ENCODE measurements at regions not wholly inside any gene's neighbourhood (a gene's known extent, or its start where the extent isn't known, plus 50 kb on each side); places are given as distances from the start of the nearest gene placed in this dataset.
"Not testable (repeated sequence)": the region's sequence is repeated elsewhere in the genome, so short reads cannot be mapped to it uniquely, and the experiment has no call there.

DNA sequence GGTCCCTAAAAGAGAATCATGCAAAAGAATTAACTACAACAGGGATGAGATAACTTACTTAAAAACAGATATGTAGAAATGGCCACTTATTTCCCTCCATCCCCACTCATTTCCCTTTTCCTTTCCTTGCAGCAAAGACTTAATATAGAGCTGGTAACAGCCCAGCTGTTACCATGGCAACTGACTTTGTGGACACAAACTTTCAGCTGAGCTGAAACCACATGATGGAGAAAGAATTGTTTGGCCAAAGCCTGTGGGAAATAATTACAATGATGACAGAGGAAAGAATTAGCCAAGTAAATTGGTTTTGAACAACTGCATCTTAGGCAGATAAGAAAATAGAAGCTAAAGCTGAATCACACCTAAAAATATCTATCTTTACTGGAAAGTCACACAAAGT is 364.9 kb downstream of the GALC start:
- DNase-seq = no peak

DNA sequence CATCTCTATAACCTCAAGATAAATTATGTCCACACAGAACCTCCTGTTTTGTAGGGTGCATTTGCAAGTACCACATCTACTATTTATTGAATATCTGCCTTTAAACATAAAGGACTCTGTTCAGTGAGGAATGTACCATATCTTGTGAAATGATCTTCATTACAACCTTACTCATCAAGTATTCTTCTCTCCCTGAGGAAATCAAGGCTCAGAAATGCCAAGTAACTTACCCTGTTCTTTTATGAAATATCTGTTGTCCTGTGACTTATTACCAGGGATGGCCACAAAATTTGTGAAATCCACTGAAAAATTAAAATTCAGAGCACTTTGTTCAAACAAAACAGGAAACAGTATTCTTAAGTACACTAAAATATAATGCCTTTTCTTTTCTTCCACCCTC is 366.7 kb downstream of the GALC start:
- no peak for DNase-seq

DNA sequence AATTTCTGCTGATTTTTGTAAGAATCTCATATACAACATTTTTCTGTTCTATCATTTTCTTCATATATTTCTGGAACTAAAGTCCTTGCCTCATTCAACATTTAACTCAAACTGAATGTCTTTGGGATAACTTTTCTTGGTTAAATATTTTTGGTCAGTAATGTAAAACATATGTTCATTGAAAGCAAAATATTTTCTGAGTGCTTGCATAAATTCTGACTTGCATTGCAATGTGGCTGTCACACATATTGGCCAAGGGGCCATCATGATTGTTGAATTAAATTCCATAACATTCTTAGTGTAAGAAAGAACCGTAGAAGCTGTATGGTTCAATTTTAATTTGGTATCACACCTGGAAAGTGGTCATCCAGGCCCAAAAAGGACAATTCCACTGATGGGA is 369.4 kb downstream of the GALC start:
- no peak for DNase-seq

DNA sequence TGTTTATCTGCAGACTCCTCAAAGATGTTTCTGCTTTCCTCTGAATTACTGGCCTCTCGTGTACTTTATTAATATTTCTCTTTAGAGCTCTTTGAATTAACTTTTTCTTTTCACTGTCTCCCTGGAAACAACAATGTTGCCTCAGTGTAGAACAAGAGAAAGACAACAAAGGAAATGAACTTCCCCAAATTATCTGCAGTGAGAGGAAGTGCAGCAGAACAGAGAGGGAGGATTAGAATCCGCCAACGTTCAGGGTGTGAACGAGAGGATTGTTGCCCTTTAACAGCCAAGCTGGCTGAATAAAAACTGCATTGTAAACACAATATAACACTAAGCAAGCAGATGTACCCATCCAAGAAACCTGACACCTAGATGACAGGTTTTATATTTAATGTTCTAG is 375.9 kb downstream of the GALC start:
- no peak for DNase-seq

DNA sequence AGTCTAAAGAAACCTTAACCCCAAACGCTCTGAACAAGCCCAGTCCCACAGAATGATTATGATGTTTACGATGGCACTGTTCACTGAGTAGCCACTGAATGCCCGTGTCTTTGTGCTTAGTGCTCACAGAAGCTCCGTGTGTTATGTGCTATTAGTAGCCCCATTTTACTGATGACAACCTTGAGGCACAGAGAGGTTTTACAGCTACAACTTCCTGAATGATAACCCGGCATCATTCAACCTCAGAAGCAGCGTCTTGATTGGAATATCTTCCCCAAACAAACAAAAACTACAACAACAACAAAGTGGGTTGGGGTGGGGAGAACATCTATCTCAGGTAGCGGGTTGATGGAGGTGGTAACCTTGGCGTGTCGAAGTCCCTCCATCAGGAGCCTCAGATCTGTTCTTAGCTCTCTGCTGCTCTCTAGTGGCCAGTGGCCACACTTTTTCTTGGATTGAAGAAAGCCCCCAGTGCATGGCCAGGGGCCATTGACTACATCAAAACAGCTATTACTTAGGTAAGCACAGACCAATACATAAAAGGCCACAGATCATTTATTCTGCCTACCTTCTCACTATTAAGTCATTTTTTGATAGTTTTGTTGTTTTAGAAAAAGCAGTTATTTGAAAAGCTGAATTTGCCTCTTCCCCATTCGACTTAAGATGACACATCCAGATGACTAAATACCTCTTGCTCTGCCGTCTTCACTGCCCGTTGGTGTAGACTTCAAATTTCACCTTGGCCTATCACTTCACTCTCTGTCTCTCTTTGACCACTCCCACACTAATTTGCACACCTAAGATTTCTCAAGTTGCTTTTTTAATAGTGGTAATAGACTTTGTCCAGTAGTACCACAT is 376.9 kb downstream of the GALC start:
- peak; percentile 13 for DNase-seq

DNA sequence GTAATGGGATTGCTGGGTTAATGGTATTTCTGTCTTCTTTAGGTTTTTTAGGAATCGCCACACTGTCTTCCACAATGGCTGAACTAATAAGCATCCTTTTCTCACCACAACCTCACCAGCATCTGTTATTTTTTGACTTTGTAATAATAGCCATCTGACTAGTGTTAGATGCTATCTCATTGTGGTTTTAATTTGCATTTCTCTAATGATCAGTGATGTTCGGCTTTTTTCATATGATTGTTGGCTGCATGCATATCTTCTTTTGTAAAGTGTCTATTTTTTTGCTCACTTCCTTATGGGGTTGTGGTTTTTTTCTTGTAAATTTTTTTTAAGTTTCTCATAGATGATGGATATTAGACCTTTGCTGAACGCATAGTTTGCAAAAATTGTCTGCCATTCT is 377.9 kb downstream of the GALC start:
- no peak for DNase-seq

DNA sequence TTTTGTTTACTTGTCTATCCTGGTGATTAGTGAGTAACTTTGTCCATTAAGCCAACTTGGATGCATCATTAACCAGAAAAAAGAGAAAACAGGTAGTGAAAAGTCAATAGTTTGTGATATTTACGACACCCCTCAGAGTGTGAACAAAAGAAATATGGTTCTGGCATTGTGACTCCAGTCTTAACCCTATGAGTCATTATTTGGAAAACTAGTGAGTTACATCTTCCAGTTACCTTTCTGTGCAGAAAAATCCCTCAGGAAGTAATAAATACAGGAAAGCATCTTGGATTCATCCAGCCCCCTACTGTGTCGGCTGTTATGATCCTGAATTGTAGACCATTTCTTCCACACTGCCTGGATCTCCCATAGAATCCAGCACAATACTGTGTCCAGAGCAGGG is 379.1 kb downstream of the GALC start:
- no peak for DNase-seq

DNA sequence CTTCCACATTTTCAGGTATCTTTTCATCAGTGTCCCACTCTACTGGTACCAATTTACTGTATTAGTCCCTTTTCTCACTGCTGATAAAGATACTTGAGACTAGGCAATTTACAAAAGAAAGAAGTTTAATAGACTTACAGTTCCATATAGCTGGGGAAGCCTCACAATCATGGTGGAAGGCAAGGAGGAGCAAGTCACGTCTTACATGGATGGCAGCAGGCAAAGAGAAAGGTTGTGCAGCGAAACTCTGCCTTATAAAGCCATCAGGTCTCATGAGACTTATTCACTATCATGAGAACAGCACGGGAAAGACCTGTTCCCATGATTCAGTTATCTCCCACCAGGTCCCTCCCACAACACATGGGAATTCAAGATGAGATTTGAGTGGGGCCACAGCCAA is 385.9 kb downstream of the GALC start:
- DNase-seq = not testable (repeated sequence)

DNA sequence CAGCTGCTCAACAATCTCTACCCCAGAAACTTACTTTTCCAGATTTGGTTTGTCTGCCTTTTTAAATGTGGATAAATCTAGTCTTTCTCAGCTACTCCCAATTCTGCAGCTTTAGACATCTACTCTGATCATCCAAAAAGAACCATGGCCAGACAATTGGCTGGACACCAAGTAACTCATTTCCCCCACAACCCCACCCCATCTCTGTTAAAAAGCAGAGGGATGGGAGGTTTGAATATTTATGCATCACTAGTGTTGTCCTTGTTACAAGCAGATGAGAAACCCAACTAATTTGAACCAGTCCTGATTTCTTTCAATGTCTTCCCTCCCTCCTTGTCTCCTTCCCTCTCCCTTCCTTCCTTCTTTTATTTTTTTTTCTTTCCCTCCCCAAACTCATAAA is 391.9 kb downstream of the GALC start:
- no peak for DNase-seq

DNA sequence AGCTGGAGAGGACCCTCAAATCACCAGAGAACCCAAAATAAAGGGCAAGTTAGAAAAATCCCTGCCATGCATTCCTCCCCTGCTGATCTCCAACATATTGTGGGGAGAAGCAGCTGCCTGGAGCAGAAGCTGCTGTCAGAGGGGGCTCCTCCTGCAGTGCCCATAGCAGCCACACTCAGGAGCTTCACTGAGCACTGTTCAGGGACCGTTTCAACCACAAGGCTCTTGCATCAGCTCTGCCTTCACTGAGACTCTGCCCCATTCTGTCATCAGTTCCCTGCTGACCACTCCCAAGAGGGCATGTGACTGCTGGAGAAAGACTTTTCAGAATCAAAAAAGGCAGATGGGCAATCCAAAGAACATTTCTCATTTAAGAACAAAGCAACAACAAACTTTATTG is 392.7 kb downstream of the GALC start:
- no peak for DNase-seq

DNA sequence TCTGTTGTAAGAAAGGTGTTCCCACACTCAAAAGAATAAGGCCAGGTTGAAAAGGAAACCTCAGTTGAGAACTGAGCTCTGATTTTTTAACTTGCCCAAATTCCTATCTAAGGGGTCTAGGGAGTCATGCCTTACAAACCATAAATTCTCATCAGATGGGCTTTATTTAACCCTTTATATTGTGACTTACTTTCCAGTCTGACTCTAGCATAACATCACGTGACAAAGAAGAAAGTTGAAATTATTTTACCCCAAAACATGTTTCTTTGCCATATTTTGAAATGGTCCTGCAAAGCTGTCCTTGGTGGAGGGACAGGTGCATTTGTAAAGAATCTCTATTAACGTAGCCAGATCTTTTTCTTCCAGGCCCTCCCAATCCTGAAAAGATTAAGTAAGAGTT is 411.7 kb downstream of the GALC start:
- DNase-seq = no peak

DNA sequence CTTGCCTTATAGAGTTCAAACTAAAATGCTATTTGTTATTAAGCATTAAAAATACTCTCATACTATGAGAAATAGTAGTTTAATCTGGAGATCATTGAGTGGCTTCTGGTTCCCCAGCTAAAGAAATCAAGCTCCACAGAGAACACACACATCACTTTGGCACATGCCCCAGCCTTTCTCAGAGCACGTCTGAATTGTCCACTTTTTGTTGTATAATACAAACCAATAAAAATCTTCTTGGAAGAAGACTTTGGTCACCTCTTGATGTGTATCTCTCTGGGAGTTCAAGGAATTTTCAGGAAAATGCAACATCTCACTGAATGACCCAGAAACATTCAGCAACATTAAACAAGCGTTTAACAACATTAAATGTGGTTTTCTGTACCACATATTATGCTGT is 413.9 kb downstream of the GALC start:
- DNase-seq = no peak

DNA sequence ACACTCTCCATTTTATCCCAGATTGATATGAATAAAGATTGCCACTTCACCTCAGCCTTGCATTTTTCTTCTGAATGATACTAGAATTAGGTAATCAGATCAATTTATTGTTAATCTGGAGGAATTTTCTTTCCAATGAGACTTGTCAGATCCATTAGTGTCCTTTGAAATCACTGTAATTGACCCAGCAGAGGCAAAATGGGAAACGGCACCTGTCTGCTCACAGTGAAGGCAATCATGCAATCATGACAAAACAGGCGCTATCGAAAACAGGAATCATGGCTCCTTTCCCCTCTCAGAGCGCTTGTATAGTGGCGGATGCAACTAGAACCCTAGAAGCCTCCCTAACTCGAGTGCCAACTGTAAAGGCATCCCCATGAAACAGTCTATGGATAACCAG is 417.6 kb downstream of the GALC start:
- no peak for DNase-seq

DNA sequence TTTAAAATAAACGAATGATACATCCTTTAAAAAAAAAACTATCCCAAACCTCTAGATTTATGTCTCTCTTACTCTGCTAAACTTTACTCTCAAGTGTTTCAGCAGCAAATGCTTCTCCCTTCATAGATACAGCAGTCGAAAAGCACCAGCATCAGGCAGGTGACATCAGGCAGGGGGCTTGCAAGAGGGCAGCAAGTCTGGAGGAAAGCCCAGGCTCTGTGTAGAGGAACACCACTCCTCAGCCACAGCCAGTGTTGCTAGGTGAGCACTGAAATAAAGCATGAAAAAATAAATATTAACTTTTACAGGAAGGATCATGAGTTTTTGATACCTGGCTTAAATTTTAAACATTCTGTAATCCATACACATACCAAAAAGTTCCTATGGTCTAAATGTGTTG is 419.4 kb downstream of the GALC start:
- no peak for DNase-seq

DNA sequence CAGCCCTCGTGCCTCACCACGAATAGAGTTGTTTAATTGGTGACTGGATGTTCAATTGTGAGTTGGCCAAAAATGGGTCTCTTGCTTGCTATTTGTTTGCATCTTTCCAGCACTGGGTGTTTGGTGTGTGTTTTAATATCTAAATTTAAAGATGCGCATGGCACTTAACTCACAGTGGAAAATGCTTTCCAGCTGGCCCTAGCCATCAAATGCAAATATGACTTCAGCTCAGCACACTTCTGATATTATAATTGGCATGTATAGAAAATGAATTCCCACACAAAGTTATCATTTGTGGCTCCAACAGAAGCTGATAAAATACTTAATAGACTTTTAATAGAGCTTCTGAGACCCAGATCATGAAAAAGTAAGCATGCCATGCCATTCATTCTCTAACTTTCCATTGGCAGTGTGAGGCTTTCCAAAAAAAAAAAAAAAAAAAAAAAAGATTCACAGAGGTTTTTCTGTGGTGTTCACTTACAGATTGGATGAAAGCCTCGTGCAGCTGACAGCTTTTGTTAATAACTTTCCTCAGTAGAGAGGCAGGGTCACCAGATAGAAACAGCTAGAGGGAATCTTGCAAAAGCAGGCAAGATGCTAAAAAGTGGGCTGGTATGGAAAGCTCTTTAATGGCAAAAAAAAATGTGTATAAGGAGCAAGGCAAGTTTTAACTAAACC is 425.2 kb downstream of the GALC start:
- DNase-seq = no peak

DNA sequence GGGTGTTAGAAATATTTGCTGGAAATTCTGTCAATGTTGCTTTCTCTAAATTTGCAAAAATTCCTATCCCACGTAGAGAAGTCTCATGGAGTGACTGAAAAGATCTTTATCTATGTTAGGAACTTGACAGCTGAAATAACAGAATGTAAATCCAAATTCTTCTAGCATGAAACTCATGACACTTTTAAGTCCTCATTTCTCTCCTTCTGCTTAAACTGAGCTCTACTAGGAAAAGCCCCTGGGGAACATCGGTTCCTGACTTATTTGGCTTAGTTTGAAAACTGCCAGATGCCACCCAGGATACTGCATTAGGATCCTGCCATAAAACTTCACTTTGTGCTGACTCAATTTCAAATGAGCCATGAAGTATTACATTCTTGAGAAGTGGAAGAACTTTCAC is 426.0 kb downstream of the GALC start:
- DNase-seq = no peak

DNA sequence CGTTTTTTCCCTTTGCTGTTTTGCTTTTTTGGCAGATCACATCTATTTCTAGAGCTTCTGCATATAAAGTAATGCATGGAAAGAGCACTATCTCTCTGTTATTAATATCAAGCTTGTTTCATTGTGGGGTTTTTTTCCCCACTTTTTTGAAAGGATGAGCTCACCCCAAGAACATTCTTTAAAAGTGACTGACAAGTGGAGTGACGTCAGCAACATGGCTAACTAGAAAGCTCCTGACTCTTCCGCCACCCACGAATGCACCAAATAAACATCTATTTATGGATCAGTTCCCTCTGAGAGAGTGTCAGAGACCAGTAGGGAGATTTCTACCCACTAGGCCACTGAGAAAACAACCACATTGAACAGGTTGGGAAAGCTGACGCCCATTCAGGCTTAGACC is 445.4 kb downstream of the GALC start:
- no peak for DNase-seq

DNA sequence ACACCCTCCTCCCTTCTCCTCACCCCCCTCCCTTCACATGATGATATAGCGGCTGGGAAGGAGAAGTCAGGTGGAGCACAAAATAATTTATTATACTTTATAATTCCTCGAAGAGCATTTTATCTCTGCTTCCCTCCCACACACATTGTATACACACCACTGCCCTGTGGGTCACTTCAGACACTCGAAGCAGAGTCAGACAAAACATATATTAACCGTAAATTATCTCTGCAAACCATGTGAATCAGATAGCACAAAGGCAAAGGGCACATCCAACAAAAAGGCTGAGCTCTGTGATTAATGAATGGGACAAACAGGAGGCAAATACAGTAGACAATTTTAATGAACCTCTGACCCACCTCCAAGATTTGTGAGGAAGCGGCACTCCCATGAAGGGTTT is 450.7 kb downstream of the GALC start:
- no peak for DNase-seq

DNA sequence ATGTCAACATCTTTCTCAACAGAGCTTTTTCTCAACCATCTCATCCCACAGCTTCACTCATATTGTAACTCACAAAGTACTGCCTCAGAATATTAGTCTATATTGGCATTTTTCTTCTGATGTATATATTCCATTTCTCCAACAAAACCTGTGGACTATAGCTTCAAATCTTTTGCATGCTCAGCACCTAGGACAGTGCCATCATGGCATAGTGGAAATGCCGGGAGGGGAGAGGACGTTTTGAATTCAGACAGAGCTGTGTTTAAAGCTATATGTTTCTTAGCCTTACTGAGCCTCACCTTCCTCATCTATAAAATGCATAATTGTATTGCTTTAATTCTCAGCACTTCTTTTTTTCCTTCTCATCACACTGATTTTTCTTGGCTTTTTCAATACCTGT is 452.6 kb downstream of the GALC start:
- no peak for DNase-seq

DNA sequence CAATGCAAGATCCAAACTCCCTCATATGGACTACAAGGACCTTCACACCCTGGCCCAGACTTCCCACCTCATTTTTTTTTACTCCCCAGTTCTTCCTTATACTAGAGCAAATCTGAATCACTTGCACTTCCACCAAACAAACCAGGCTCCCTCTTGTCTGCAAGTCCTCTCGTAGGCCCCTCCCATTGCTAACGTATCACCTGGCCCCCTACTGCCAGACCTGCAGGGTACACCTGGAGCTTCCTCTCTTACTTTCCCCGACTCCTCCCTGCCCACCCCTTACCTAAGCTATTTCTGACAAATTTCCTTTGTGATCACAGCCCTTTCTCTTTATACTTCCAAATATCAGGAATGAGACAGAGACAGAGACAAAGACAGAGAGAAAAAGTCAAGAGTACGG is 463.9 kb downstream of the GALC start:
- DNase-seq = no peak

DNA sequence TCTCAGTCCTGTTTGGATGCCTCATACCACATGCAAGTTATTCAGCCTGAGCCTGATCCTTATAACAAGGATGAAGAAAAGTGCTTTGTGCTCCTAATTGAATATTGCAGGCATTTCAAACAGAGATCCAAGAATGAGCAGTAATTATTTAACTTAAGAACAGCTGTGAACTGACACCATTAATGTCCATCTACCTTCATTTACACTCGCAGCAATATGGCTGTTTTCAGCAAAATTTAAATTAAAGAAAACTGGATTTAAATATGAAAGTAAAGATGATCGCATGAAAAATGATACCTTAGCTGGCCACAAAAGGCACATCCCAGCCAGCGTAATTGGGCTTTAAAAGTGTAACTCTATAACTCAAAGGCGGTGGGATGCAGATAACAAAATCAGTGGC is 466.3 kb downstream of the GALC start:
- DNase-seq = no peak

DNA sequence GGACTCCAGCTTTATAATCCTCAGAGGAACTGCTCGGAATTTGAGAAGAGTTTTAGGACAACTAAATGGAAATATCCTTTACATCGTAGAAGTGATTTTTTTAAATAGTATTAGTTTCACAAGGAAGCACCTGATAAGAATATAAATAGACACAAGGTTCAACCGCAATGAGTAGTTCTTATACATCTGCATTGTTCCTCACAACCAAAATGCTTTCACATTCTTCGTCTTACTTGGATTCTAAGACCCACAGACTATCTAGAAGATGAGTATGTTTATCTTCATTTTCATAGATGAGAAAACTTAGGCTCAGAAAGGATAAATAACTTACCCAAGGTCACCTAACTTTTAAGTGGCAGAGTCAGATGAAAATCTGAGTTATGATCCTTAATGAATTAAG is 469.0 kb downstream of the GALC start:
- no peak for DNase-seq

DNA sequence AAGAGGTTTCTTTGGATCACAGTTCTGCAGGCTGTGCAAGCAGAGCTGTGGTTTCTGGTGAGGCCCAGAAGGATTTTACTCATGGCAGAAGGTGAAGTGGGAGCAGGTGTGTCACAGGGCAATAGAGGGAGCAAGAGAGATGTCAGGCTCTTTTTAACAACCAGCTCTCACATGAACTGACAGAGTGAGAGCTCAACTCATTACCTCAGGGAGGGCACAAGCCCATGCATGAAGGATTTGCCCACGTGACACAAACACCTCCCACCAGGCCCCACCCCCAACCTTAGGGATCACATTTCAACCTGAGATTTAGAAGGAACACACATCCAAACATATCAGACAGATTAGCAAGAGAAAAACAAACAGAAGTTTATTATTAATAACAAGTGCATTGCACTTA is 470.4 kb downstream of the GALC start:
- no peak for DNase-seq

DNA sequence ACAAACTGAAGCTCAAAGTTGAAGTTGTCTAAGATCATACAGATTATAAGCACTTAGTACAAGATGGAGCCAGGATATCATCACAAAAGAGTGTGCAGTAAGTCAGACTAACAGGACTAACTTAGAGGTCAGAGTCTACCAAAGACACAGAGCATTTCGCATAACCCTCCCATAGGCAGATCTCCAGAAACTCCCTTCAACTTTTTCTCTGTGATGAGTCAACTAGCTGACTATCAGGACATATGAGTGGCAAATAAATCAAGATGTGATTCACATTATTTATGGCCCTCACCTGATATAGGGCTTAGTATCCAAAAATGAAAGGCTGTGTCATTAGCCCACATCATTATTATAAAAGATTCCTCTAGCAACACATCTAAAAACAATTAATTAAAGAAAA is 484.6 kb downstream of the GALC start:
- DNase-seq = no peak

DNA sequence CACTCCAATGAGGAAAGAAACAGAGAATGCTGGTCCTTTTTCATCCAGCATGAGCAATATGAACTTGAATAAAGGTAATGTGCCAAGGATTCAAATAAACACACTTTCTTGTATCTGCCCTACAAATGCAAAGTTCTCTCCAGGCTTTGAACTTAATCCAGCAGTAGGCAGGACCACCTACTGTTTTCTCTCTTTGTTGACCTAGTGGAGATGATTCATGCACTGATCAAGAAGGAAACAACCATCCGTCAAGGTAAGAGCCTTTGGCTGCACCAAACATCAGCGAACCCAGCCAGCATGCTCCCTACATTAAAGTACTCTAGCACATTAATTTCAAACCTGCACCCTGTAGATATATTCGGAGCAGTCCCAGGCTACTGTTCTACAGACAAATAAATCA is 489.3 kb downstream of the GALC start:
- DNase-seq = no peak
